PFSK-1 (cell line): ENCODE measurements at regions not wholly inside any gene's neighbourhood (a gene's known extent, or its start where the extent isn't known, plus 50 kb on each side); places are given as distances from the start of the nearest gene placed in this dataset.

ENCODE experiments used
- FOXP2 ChIP-seq: optimal IDR thresholded peaks from 2 replicates; pipeline ENCODE3; 2011; ENCODE audit warnings: borderline replicate concordance, control low read depth, inconsistent platforms; ENCODE audit not compliant: insufficient read depth; ENCODE audit errors: extremely low read length, extremely low read depth
- POLR2AphosphoS5 ChIP-seq: IDR thresholded peaks from 2 replicates; pipeline ENCODE4 v1.6.1; 2012; ENCODE audit warnings: low read depth, mild to moderate bottlenecking, control low read depth, low read length, moderate library complexity
- REST ChIP-seq, 2 experiments: IDR thresholded peaks; 2 replicates each; pipeline versions ENCODE4 v1.6.1 to v1.8.0; 2011 to 2012; ENCODE audit warnings: low read depth in 2 of 2, low read length in 2 of 2, control low read depth in 1 of 2, inconsistent platforms in 1 of 2, mild to moderate bottlenecking in 1 of 2, moderate library complexity in 1 of 2; ENCODE audit not compliant: insufficient read depth in 1 of 2
- SIN3A ChIP-seq: IDR thresholded peaks from 2 replicates; pipeline ENCODE4 v1.6.1; 2012; ENCODE audit warnings: mild to moderate bottlenecking, low read length, moderate library complexity, borderline replicate concordance; ENCODE audit not compliant: insufficient read depth
- TAF1 ChIP-seq: IDR thresholded peaks from 2 replicates; pipeline ENCODE4 v1.6.1; 2012; ENCODE audit warnings: low read length, control low read depth, borderline replicate concordance; ENCODE audit not compliant: insufficient read depth

- TF ChIP-seq FOXP2, result no peak
- TF ChIP-seq TAF1, result no peak
- no peak for TF ChIP-seq SIN3A
- TF ChIP-seq REST (IDR thresholded peaks at IDR 0.05; ENCODE audit: insufficient read depth in 1 of 2, low read depth in 2 of 2, low read length in 2 of 2), result no peak
- TF ChIP-seq POLR2AphosphoS5, result no peak
These were observed 61.0 kb downstream of the GTPBP8 start for GRCh38 chr3:113051787-113052186.

GRCh38 chr3:113053169-113053568 lies 62.4 kb downstream of the GTPBP8 start:
- no peak for TF ChIP-seq FOXP2
- TF ChIP-seq REST (IDR thresholded peaks at IDR 0.05; ENCODE audit: insufficient read depth in 1 of 2, low read depth in 2 of 2, low read length in 2 of 2), result no peak
- no peak for TF ChIP-seq SIN3A
- TF ChIP-seq TAF1, result no peak
- no peak for TF ChIP-seq POLR2AphosphoS5

GRCh38 chr3:113054552-113054951 lies 63.8 kb downstream of the GTPBP8 start:
- no peak for TF ChIP-seq TAF1
- no peak for TF ChIP-seq FOXP2

GRCh38 chr3:113055201-113055600 lies 64.4 kb downstream of the GTPBP8 start:
- TF ChIP-seq REST (IDR thresholded peaks at IDR 0.05; ENCODE audit: insufficient read depth in 1 of 2, low read depth in 2 of 2, low read length in 2 of 2) (no peak), TAF1 (no peak), POLR2AphosphoS5 (no peak), FOXP2 (no peak), SIN3A (no peak)

GRCh38 chr3:113055961-113056360 lies 65.2 kb downstream of the GTPBP8 start:
- TF ChIP-seq POLR2AphosphoS5 (no peak), REST (IDR thresholded peaks at IDR 0.05; ENCODE audit: insufficient read depth in 1 of 2, low read depth in 2 of 2, low read length in 2 of 2) (no peak), FOXP2 (no peak), TAF1 (no peak), SIN3A (no peak)
